Erythroblast (primary cell): ENCODE measurements at regions not wholly inside any gene's neighbourhood (a gene's known extent, or its start where the extent isn't known, plus 50 kb on each side); places are given as distances from the start of the nearest gene placed in this dataset.

ENCODE experiments used
- DNase-seq, 2 experiments: peaks; one replicate each; lab custom pipeline; 2025; lab: John Stamatoyannopoulos, UW
- GATA1 ChIP-seq: IDR thresholded peaks from 2 replicates; pipeline ENCODE4 v1.6.1; 2011; ENCODE audit warnings: low read depth, mild to moderate bottlenecking, control low read depth, low read length, moderate library complexity
- POLR2A ChIP-seq: IDR thresholded peaks from 2 replicates; pipeline ENCODE4 v1.6.1; 2011; ENCODE audit warnings: mild to moderate bottlenecking, low read length

- no peak for DNase-seq
- TF ChIP-seq POLR2A (no peak), GATA1 (no peak)
These were observed 263.3 kb downstream of the GLRX3 start for GRCh38 chr10:130399425-130399950.

GRCh38 chr10:130400890-130401289 lies 264.7 kb downstream of the GLRX3 start:
- no peak for TF ChIP-seq GATA1
- TF ChIP-seq POLR2A, result no peak

GRCh38 chr10:130401860-130402765 lies 265.9 kb downstream of the GLRX3 start:
- no peak for DNase-seq
- TF ChIP-seq POLR2A (no peak), GATA1 (no peak)

More at GRCh38 chr10:130400890-130401289, 264.7 kb downstream of the GLRX3 start:
- no peak for DNase-seq

GRCh38 chr10:130403153-130404075 lies 267.2 kb downstream of the GLRX3 start:
- no peak for TF ChIP-seq POLR2A
- TF ChIP-seq GATA1, result no peak
- no peak for DNase-seq

- TF ChIP-seq POLR2A, result no peak
- no peak for TF ChIP-seq GATA1
- DNase-seq, result no peak
These were observed 268.4 kb downstream of the GLRX3 start for GRCh38 chr10:130404476-130405055.

- TF ChIP-seq POLR2A (no peak), GATA1 (no peak)
- no peak for DNase-seq
These were observed 270.9 kb downstream of the GLRX3 start for GRCh38 chr10:130407052-130407451.

- no peak for DNase-seq
- no peak for TF ChIP-seq GATA1
- no peak for TF ChIP-seq POLR2A
These were observed 273.1 kb downstream of the GLRX3 start for GRCh38 chr10:130409331-130409730.

- no peak for TF ChIP-seq POLR2A
- TF ChIP-seq GATA1, result no peak
- DNase-seq, result no peak
These were observed 273.7 kb downstream of the GLRX3 start for GRCh38 chr10:130409931-130410330.

GRCh38 chr10:130411496-130412085 lies 275.4 kb downstream of the GLRX3 start:
- TF ChIP-seq POLR2A (no peak), GATA1 (no peak)
- DNase-seq, result no peak

GRCh38 chr10:130412317-130412716 lies 276.1 kb downstream of the GLRX3 start:
- DNase-seq, result no peak
- TF ChIP-seq GATA1 (no peak), POLR2A (no peak)

GRCh38 chr10:130416334-130417150 lies 280.4 kb downstream of the GLRX3 start:
- DNase-seq, result no peak
- TF ChIP-seq POLR2A (no peak), GATA1 (no peak)

GRCh38 chr10:130418731-130419130 lies 282.5 kb downstream of the GLRX3 start:
- TF ChIP-seq GATA1, result no peak
- TF ChIP-seq POLR2A, result no peak
- DNase-seq, result no peak
